ENCODE measurements at regions not wholly inside any gene's neighbourhood (a gene's known extent, or its start where the extent isn't known, plus 50 kb on each side); places are given as distances from the start of the nearest gene placed in this dataset.

- no peak for DNase-seq
- Histone ChIP-seq H3K9me3 (no peaks in the 10 kb centered on the region), H3K9me2 (no peaks in the 10 kb centered on the region), H3K79me2 (ENCODE audit: insufficient read depth) (no peaks in the 10 kb centered on the region), H2AFZ (ENCODE audit: low read depth) (no peak overlapping the region), H3K27me3 (ENCODE audit: insufficient read depth) (no peaks in the 10 kb centered on the region), H3K4me2 (no peak overlapping the region), H4K20me1 (ENCODE audit: insufficient read depth) (no peaks in the 10 kb centered on the region), H3K27ac (ENCODE audit: low read depth in 2 of 2, low read length in 1 of 2) (no peak overlapping the region), H3K36me3 (replicated peaks in 1 of 2; ENCODE audit: control insufficient read depth in 1 of 2, insufficient read depth in 2 of 2, low read length in 1 of 2) (no peaks in the 10 kb centered on the region), H3K9ac (no peak overlapping the region), H3K4me1 (ENCODE audit: control insufficient read depth in 1 of 2, insufficient read depth in 2 of 2, low read depth in 1 of 2, low read length in 1 of 2) (no peaks in the 10 kb centered on the region), H3K4me3 (ENCODE audit: low read depth in 2 of 2, low read length in 1 of 2) (no peak overlapping the region), H3F3A (replicated peaks; ENCODE audit: insufficient read depth) (no peaks in the 10 kb centered on the region)
- POLR2A ChIA-PET = no interaction called here
- no peak for TF ChIP-seq POLR2AphosphoS5 (IDR thresholded peaks at IDR 0.05; ENCODE audit: low read depth, low read length)
- TF ChIP-seq MAX (IDR thresholded peaks at IDR 0.05; ENCODE audit: low read depth) = no peak
- no peak for TF ChIP-seq GABPA (IDR thresholded peaks at IDR 0.05; ENCODE audit: low read depth)
- no peak for TF ChIP-seq FOXJ3 (CRISPR knock-in tag; IDR thresholded peaks at IDR 0.05)
- no peak for TF ChIP-seq RXRA (IDR thresholded peaks at IDR 0.05; ENCODE audit: borderline replicate concordance, low read depth)
- no peak for TF ChIP-seq SIN3A (IDR thresholded peaks at IDR 0.05; ENCODE audit: borderline replicate concordance, low read depth, low read length)
- no peak for TF ChIP-seq EP300 (IDR thresholded peaks at IDR 0.05; ENCODE audit: borderline replicate concordance in 1 of 2, low read depth in 1 of 2, low read length in 1 of 2)
- CTCF ChIA-PET = interaction anchor here (1.1 kb wide), 1 partner anchor 27 kb away, joined by 4 read pairs; no protein-coding TSS in a partner anchor
- 45% methylated on average over 3 of the region's 3 CpGs for WGBS (ENCODE audit: low lambda C conversion rate)
Observed at GRCh38 chr3:107092121-107092520, 285.1 kb upstream of the CCDC54 start.

- no peak for DNase-seq
- Histone ChIP-seq H3K4me3 (ENCODE audit: low read depth in 2 of 2, low read length in 1 of 2) (no peak overlapping the region), H3K4me2 (no peak overlapping the region), H3F3A (replicated peaks; ENCODE audit: insufficient read depth) (no peaks in the 10 kb centered on the region), H4K20me1 (ENCODE audit: insufficient read depth) (no peaks in the 10 kb centered on the region), H3K27me3 (ENCODE audit: insufficient read depth) (no peaks in the 10 kb centered on the region), H3K4me1 (ENCODE audit: control insufficient read depth in 1 of 2, insufficient read depth in 2 of 2, low read depth in 1 of 2, low read length in 1 of 2) (peaks cover 0 to 5% of the 10 kb centered on the region in 2 experiments; a peak in 2 of 4 replicates), H2AFZ (ENCODE audit: low read depth) (no peak overlapping the region), H3K27ac (ENCODE audit: low read depth in 2 of 2, low read length in 1 of 2) (no peak overlapping the region), H3K9ac (no peak overlapping the region), H3K9me2 (no peaks in the 10 kb centered on the region), H3K36me3 (replicated peaks in 1 of 2; ENCODE audit: control insufficient read depth in 1 of 2, insufficient read depth in 2 of 2, low read length in 1 of 2) (no peaks in the 10 kb centered on the region), H3K9me3 (no peaks in the 10 kb centered on the region), H3K79me2 (ENCODE audit: insufficient read depth) (no peaks in the 10 kb centered on the region)
- ChIA-PET CTCF (interaction anchor here (1.2 kb wide), 1 partner anchor 10 kb away, joined by 3 read pairs; no protein-coding TSS in a partner anchor), POLR2A (no interaction called here)
- TF ChIP-seq MEF2A (IDR thresholded peaks at IDR 0.05; ENCODE audit: borderline replicate concordance, low read depth) (no peak), NRF1 (IDR thresholded peaks at IDR 0.05; ENCODE audit: low read depth, low read length) (no peak), ZBTB33 (IDR thresholded peaks at IDR 0.05; ENCODE audit: borderline replicate concordance, low read depth) (no peak), ELF1 (IDR thresholded peaks at IDR 0.05) (no peak), FOXM1 (IDR thresholded peaks at IDR 0.05; ENCODE audit: low read depth) (no peak), RXRA (IDR thresholded peaks at IDR 0.05; ENCODE audit: borderline replicate concordance, low read depth) (no peak), GABPA (IDR thresholded peaks at IDR 0.05; ENCODE audit: low read depth) (no peak), RFX5 (IDR thresholded peaks at IDR 0.05; ENCODE audit: low read length) (no peak)
Observed at GRCh38 chr3:107098864-107099263, 278.4 kb upstream of the CCDC54 start.

Data from SK-N-SH (cell line).